GM21737 (cell line): ENCODE measurements at regions not wholly inside any gene's neighbourhood (a gene's known extent, or its start where the extent isn't known, plus 50 kb on each side); places are given as distances from the start of the nearest gene placed in this dataset.

Experiments used
- ATAC-seq: cut with Tn5 transposase; IDR thresholded peaks from one replicate; pipeline ENCODE4 v1.9.1; 2021; ENCODE audit warnings: mild to moderate bottlenecking, moderate library complexity; ENCODE audit not compliant: unreplicated experiment

DNA sequence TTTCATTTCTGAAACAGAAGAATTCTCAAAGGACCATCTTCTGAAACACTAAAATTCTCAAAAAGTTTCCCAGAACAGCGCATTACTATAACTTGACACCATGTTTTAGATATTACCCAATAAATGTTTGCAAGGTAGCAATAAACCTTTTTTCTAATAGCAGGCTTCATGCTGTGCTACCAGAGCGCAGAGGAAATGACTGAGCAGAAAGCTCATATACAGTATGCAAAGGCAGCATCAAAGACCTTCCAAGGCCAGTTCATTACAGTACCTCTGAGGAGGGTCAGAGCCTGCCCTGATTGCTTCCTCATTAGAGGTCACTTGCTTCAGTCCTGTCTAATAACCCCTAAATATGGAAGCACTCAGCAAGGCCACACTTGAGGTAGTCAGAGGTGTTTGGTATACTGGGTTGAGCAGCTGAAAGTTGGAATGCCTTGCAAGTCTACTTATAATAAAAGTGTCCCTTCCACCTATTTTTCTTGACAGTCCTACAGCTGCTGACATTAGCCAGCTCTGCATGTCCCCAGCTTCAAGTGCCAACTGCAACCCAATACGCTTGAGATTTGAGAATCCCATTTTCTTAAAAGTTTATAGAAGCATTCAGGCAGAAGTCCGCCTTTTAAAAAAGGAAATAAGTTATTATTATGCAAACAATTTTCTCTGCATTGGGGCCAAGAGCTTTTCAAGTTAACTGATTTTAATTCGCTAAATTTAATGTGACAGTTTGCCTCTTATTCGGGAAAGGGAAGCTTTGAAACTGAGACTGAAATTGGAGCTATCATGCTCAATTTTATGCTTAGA, 207.2 kb downstream of the ZC3H11B start:
- no peak for ATAC-seq

GRCh38 chr1:219404629-219405028, 208.3 kb downstream of the ZC3H11B start:
- no peak for ATAC-seq

GRCh38 chr1:219402925-219403324, 210.0 kb downstream of the ZC3H11B start:
- no peak for ATAC-seq

- ATAC-seq = no peak
These were observed 210.9 kb downstream of the ZC3H11B start for GRCh38 chr1:219401724-219402625.

DNA sequence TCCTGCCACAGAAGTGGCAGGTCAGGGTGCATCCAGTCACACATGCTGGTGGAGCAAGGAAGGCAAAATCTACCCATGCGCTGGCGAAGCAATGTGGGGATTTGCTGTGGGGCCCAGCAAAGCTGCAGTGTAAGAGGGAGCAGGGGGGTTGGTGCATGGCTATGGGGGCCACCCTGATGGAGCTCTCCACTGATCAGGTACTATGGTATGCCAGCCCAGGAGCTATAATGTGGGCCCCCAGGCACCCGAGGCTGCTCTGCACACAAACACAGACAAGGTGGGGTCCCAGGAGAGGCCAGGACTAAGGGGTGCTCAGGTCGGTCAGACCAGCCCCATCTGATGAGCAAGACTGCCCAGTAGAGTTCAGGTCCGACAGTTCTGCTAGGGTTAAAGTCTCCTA, 213.5 kb downstream of the ZC3H11B start:
- ATAC-seq = no peak

DNA sequence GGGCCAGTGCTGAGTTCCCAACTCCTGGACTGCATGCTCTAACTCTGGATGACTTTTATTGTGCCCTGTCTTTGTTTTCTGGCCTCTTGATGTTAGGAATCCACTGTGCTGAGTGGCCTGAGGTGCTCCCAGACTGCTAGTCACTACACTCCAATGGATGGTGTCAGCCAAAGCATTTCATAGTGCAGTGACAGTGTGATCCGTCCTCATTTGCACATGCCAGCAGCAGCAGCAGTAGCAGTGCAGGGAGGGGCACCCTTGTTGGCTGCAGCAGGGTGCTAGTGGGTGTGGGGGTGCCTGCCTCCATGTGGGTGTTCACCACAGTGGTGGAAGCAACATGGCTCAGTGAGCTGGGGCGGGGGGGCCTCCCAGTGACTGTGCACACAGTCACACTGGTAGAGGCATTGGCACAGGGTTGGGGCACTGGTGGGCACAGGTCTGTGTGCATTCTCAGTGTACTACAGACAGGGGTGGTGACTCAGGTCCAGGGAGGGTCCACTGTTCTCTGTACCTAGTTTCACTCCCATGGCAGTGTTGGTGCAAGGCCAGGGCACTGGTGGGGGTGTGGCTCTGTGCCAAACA, 214.0 kb downstream of the ZC3H11B start:
- ATAC-seq = no peak

DNA sequence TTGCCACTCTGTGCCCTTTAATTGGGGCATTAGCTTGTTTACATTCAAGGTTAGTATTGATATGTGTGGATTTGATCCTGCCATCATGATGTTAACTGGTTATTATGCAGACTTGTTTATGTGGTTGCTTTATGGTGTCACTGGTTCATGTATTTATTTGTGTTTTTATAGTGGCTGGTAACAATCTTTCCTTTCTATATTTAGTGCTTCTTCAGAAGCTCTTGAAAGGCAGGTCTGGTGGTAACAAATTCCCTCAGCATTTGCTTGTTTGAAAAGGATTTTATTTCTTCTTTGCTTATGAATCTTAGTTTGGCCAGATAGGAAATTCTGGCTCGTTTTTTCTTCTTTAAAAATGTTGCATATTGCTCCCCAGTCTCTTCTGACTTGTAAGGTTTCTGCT, 215.4 kb downstream of the ZC3H11B start:
- ATAC-seq = no peak

- ATAC-seq = no peak
These were observed 217.6 kb downstream of the LYPLAL1 start for GRCh38 chr1:219391297-219391696.

DNA sequence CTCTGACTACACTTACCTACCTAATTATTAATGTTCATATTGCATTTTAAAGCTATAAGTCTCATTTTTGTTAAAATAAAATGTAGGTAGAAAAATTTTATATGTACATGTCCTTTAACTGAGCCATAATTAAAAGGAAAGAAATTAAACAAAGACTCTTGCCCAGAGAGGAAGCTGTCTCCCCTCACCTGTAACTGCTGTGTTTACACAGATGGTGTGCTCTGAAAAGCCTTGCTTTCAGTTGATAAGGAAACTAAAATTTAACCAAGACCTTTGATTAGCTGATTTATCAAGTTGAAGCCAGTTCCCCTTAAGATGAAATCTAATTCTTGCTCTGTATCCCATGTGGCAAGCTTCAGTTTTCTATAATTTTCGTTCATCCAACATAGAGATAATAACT, 213.5 kb downstream of the LYPLAL1 start:
- ATAC-seq = no peak

DNA sequence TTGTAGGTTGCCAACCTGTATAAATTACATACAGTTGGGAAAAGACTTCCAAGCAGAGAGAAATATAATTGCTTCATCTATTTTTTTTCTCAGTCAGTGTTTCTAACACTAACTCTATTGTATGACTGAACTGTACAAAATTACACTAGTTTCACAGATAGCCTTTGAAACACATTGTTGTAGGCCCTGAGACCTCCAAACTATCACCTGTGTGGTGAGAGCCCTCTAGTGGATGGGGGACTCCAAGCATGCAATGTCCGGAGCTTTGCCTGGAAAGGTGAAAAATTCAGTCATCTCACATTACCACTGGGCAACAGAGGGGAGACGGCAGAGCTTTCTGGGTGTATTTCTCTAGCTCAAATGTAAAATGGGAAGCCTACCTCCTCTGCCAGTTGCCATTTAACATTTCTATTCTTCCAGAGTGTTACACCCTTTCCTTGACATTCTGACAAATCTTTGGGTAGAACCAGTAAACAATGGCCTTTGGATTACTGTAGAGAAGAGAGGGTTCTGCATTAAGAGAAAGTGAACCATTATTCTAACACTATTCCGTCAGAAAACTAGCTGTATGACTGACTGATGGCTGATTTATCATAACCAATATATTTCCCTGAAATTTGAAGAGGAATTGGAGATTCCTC, 212.2 kb downstream of the LYPLAL1 start:
- ATAC-seq = no peak

DNA sequence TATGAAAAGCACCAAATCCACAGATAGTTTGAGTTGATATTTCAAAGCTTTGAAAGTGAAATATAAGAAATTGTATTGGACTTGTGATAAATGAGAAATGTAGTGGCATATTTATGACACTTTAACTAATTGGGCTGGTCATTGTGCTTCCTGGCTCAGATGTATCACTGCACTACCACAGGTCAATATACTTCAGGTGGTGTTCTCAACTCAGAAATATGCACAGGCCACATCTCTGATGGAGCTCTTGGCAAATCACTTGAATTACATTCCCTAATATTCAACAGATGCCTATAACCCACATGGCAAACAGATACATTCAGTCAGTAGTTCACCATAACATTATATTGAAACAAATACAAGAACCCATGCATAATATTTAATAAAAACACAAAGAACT, 209.6 kb downstream of the LYPLAL1 start:
- ATAC-seq = no peak

GRCh38 chr1:219381396-219381795, 207.7 kb downstream of the LYPLAL1 start:
- no peak for ATAC-seq

- ATAC-seq = no peak
These were observed 206.8 kb downstream of the LYPLAL1 start for GRCh38 chr1:219380463-219380862.

GRCh38 chr1:219379691-219380090, 206.0 kb downstream of the LYPLAL1 start:
- no peak for ATAC-seq

DNA sequence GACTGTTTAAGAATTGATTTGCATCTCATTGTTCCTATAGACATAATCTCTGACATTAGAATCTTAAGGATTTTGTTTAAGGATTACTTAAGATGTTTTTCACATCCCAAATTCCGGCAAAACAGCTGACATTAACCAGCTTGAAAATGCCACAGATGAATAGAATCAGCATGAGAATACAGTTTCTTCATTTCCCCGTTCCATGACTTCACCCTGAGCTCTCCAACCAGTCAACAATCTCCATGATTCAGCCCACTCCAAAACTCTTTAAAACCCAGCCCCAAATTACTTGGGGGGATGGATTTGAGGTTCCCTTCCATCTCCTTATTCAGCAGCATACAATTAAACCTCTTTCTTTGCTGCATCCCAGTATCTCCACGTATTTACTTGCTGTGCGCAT, 201.0 kb downstream of the LYPLAL1 start:
- ATAC-seq = no peak

- ATAC-seq = no peak
These were observed 200.4 kb downstream of the LYPLAL1 start for GRCh38 chr1:219374046-219374566.

DNA sequence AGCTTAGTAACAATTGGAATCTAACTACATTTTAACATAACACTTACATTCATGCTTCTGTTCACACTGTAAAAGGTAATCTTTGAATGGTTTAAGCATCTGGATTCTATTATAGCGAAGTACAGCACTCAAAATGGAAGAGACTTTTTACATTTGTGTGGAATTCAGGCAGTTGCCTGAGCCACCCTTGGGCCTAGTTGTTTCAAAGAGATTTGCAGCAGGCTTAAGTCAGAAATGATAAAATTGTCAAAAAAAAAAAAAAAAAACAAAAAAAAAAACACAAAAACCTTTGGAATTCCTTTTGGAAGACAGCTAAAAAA, 199.9 kb downstream of the LYPLAL1 start:
- no peak for ATAC-seq

DNA sequence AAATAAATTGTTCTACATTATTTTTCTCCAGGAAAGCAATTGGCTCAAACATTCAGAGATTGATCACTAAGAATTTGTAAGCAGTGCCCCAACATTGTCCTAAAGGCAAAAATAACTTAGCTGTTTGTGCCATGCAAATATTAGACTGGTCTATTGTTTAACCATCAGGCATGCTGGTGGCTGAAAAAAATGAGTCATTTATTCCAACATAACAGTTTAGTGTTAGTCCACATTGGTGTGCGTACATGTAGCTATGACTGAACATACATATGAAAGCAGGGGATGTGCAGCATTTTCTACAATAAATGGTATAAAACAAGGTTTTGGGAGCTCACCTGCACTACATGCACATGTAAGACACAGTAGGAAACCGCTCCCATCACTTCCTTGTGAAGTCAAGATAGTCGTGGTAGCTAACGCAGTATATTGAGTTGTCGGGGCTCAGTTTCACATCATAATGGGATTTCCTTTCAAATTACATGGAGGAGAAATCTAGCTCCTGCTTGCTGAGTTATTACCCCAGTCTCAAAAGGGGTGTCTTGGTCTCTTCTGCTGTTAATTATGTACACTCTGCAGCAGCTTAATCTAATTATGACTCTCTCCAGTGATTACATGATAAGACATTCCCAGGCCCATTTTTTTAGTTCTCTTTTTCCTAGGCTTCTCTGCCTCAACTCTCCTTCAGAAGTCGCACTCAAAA, 199.4 kb downstream of the LYPLAL1 start:
- no peak for ATAC-seq

- ATAC-seq = no peak
These were observed 197.8 kb downstream of the LYPLAL1 start for GRCh38 chr1:219371471-219371870.

DNA sequence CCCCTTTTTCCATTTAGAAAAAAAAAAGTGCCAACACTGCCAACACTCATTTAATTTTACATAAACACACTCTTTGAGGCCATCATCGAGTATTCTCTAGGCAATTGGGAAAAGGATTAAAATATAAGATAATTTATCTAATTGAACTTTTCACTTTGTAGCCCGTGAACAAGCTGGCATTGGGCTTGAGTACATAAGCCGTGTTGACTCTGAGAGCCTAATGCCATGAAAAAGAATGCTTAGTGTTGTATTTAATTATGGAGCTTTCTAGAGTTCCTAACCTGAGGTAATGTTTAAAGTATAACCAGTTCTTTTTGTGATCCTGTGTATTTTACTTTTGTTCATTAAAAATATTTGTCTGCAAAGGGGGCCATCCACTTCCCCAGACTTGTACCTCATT, 193.8 kb downstream of the LYPLAL1 start:
- no peak for ATAC-seq

GRCh38 chr1:219365451-219365850, 191.8 kb downstream of the LYPLAL1 start:
- ATAC-seq = no peak
